A172 (cell line): ENCODE measurements at regions not wholly inside any gene's neighbourhood (a gene's known extent, or its start where the extent isn't known, plus 50 kb on each side); places are given as distances from the start of the nearest gene placed in this dataset.
"Not testable (repeated sequence)": the region's sequence is repeated elsewhere in the genome, so short reads cannot be mapped to it uniquely, and the experiment has no call there.

Experiments used
- DNase-seq: peaks from one replicate; pipeline ENCODE4 v3.0.0-alpha.2; 2015; ENCODE audit warnings: low spot score

DNA sequence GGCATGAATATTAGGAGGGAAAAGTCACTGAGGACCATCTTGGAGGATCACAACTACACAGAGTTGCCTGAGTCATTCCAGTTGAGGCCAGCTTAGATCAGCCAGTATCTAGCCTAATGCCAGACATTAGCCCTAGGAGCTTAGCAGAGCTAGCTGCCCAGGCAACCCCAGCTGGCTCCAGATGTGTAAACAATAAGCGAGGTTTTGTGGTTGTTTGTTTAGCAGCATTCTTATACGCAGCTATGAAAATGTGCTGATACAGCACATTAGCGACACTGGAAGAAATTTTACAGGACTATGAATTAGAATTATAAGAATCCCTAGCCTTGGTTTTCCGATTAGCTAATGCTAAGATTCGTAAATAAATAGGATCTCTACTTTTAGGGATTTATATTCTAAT, 59.3 kb downstream of the BTBD3 start:
- DNase-seq: no peak

DNA sequence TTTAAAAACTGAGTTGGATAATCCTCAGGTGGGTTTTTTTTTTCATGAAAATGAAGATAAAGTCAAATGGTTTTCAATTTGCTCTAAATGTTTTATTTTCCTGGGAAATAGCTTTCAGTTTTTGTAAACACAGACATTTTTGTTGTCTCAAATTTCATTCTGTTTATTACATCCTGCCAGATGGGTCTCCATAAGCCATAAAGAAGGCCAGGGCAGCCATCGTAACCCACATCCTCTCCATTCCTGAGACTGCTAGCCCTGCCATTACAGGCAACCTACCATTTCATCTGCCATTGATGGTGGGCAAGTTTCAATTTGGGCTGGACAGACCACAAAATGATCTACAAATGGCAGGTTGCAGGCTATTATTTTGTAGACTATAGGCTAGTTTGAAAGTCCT, 60.8 kb downstream of the BTBD3 start:
- no peak for DNase-seq

DNA sequence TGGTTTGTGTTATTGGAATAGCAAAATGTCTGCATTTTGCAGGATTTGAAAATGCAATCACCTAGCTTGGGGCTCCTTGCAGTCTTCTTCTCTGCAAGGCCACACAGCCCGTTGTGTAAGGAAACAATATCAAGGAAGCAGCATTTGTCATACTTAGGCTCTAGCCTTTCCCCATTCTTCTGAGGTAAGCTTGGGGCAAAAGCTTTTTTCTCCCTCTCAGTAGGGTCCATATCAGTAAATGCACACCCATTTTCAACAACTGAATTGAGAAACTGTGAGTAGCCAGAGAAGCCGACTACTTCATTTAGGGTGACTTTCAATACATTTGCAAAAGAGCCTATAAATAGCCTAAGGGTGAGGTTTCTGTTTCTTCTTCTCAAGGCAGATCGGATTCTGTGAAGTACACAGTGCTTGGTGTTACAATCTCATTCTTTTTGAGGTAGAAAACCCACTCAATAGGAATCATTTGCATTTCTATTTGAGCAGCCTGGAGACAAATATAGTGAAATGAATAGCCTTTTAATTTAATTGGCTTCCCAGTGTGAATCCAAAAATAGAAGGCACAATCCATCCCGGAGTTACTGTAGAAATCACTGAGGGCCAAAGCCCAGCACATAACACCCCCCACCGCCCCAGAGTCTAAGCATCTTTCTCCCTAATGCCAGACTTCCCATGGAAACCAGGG, 61.8 kb downstream of the BTBD3 start:
- DNase-seq: no peak

DNA sequence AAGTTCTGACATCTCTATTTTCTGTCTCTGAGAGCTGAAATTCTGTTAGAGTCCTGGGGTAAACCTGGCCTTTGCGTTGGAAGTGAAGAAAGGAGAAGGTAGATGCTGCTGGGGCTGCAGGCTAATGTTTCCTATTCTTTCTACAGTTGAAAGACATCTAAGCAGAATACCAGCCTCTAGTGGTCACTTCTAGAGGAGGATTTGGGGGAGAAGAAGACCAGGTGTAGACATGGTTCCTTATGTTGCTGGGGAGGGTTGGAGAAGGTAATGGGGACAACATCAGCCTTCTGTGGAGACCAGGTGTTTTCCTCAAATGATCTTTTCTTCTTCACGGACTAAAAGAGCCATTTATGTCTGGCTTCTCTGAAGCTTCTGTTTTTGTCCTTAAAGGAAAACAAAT, 62.6 kb downstream of the BTBD3 start:
- DNase-seq: no peak

DNA sequence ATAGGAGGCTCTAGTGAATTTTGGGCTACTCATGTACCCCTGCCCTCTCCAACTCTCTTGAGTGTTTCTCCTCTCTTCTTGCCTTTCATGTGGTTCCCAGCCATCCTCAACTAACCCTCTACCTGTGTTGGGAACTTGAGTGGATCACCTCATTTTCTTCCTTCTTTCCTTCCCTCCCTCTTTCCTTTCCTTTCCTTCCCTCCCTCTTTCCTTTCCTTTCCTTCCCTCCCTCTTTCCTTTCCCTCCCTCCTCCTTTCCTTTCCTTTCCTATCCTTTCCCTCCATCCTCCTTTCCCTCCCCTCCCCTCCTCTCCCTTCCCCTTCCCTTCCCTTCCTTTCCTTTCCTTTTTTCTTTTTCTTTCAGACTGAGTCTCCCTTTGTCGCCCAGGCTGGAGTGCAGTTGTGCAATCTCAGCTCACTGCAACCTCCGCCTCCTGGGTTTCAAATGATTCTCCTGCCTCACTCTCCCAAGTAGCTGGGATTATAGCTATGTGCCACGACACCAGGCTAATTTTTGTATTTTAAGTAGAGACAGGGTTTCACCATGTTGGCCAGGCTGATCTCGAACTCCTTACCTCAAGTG, 63.8 kb downstream of the BTBD3 start:
- DNase-seq: no peak

DNA sequence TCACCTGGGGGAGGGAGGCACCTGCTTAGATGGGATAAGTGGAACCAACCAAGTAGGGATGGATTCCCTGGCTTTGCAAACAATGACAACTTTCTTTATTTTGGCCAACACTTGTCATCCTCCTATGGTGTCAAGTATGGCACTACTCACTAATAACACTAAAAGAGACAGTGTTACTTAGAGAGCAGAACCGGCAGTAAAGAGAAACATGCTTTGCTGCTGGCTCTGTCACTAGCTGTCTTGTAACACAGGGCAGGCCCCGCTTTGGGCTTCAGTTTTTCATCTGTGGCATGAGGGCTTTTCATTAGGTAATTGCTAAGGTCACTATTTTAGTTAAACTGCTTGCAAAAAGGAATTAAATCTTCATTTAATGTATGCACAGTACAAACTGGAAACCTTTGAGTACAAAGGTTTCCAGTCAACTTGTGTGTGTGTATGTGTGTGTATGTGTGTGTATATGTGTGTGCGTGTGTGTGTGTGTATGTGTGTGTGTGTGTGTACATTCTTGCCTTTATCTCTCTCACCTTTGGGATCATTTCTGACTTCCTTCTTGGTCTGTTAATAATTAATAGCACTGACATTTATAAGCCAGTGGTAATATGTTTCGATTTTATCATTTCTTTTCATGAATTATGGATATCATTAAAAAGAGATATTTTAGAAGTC, 64.7 kb downstream of the BTBD3 start:
- DNase-seq: no peak

DNA sequence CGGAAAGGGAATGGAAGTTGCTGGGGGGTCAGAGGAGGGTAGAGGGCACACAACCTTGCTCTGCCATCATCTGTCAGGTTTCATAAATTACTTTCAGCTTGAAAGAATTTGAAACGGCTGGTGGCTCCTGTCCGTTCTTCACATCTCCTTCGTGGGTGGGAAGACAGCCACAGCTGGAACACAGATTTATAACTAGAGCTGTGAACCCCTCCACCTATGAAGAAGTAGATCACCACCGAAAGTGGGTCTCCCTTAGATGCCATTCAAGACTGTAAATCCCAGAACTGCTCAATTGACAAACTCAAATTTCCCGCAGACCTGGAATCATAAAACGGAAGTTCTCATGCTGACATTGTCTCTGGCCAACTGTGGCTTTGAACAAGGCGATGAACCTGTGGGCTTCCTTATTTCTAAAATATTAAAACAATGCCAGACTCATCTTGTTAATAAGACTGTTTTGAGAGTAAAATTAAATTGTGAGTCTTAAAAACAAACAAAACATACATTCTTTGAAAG, 65.3 kb downstream of the BTBD3 start:
- no peak for DNase-seq

DNA sequence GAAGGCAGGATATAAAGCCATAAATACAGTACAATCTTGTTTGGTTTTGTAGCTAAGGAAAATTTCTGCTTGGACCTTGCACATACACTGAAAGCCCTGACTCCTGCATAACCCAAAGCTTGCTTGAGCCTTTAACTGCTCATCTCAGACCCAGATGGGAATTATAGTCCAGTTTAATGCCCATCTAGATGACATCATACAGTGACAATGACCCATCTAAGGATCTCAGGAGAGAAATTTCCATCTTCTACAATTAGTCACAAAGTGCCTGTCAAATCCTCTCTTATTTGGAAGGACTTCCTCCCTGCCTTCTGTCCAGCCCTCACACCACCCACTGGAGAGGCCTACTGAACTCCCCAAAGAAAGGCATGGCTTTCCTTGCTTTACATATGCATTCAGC, 69.3 kb downstream of the BTBD3 start:
- DNase-seq: no peak

DNA sequence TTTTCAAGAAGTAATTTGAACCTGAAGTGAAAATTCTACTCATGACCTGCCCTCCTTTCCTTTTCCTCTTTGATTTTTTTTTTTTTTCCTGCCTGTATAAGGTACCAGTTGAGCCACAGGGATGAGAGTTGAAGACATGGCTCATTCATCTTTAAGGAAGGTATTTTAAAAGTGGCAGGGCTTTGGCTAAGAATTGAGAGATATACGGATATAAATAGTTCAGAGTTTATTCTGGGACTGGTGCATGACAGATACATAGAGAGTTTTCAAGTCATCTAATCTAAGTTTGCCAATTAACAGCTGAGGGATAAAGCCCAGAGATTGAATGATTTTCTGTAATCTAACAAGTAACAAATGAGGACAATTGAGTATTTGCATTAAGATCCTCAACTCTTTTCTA, 69.8 kb downstream of the BTBD3 start:
- no peak for DNase-seq

DNA sequence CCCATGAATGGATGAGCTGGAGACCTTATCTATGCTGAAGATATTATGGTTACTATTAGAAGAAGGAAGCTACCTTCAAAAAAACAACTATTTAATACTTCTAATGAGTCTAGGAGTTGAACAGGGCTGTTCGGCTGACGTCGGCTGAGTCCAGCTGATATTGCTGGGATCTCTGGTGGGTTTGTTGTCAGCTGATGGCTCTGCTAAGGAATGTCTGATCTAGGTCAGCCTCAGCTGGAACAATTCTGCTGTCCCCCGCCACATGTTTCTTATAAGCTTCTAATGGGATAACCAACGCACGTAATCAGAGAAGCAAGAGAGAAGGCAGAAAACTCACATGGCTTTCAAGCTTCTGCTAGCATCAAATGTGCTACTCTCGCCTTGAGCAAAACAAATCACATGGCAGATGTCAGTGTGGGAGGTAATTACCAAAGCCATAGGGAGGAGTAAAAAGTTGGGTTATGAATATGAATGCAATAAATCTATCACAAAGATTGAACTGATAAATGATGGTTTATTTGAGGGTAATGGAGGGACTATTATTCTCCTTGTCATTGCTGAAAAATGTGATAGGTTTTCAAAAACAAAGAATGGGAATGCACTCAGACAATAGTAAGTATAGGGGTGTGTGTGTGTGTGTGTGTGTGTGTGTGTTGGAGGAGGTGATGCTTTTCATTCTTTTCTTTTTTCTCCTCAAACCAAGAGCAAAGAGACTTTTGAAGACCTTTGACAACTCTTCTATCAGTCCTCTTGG, 71.5 kb downstream of the BTBD3 start:
- no peak for DNase-seq

DNA sequence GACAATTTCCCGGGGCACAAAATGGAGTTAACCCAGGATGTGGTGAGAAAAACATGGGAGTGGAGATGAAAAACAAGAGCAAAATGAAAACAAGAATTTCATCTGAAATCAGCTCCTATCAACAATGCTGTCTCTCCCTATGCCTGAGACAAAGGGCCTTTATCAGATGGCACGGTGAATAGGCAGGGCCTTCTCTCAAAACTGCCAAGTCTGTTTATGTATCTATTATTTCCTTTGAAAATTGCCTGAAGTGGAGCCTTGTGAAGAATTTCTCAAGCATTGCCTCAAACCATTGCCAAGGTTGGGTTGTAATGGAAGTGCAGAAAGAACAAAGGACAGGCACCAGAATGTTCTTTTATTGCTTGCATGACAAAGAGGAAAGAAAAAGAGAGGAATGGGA, 74.7 kb downstream of the BTBD3 start:
- no peak for DNase-seq

DNA sequence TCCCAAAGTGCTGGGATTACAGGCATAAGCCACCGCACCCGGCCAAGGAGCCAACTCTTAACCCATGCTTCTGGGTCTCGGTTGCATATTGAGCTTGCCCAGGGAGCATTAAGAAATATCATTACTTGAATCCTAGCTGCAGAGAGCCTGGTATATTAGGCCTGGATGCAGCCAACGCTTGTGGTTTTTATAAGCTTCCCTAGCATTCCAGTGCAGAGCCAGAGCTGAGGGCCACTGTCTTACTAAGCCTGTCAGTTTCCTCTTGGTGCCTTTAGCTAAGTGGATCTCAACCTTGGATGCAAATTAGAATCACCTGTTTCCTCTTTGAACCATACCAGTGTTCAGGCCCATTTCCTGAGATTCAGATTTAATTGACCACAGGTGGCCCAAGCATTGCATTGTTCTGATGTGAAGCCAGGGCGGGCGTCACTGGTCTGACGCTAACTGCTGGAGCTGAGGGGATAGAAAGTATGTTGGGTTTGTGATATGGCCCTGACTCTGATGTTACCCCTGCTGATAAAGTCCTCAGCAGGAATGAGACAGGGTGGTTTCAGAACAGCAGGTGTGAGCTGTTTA, 76.3 kb downstream of the BTBD3 start:
- no peak for DNase-seq

DNA sequence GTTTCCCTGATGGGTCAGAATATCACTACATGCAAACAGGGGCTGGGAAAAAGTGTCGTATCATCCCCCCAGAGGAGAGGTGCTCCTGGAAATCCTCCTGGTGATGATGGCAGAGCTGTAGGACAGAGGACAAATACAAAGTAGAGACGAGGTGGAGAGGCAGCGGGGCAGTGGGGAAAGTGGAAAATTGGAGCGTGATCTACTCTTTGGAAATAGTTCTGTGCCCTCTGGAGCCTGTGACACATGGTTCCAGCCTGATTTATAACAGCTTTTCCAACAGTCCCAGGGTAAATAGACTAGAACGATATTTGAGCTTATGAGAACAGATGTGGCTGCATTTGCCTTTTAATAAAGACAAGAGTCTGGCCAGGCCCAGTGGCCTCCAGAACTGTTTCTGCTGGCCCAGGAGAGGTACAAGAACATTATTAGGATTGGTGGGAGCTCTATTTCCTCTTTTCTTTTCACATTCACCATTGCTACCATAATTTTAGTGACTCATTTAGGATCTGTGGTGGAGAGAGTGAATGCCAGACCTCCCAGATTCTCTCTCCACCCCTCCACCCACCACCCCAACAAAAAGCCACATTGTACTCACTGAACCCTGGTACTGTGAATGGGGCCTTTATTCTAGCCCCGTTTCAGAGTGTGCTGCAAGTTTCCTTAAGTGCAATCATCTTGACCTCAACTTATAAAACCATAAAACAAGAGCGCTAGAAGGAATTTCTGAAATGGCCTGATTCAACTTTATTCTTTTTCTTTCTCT, 78.3 kb downstream of the BTBD3 start:
- DNase-seq: no peak

DNA sequence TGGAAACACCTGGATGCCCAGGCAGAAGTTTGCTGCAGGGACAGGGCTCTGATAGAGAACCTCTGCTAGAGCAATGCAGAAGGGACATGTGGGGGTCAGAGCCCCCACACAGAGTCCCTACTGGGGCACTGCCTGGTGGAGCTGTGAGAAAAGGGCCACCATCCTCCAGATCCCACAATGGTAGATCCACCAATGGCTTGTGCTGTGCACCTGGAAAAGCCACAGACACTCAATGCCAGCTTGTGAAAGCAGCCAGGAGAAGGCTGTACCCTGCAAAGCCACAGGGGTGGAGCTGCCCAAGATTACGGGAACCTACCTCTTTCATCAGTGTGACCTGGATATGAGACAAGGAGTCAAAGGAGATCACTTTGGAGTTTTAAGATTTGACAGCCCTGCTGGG, 87.1 kb downstream of the BTBD3 start:
- not testable (repeated sequence) for DNase-seq

DNA sequence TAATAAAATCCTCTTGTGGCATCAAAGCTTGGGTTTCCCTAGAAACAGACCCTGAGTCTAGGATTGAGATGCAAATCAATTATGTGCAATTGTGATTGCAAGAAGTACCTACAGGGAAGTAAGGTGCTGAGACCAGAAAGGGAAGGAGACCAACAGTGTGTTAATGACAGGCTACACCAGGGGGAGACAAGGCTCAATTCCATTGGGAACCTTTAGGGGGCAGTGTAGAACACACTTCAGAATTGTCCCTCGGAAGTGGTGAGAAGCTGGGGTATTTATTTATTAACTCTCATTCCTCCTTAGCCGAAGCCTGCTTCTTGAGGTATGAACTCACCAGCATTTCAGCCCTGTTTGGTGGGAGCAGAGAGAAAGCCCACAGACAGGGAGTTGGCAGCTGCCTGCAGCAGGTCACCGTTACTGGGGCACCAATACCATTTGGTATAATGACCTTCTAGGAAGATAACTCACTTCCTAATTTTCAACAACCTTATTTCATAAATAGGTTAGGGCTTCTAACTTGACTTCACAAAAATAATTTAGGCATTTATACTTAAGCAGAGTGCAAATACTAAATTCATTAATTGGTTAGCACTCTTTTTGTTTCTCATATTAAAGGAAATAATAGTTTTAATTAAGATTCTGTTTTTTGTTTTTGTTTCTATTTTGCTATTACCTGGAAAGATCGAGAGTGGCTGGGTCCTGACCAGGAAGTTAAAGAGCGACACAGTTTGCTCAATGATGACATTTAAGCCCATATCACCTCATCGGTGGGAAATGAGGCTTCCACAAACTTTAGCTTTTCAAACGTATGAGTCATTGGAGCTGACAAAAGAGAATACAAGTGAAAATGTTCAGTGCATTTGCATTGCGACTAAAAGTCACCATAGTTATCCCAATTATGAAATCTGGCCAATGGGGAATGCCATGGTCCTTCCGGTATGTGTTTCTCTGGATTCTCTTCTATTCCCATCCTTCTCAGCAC, 94.8 kb downstream of the BTBD3 start:
- peak; percentile 73 for DNase-seq

DNA sequence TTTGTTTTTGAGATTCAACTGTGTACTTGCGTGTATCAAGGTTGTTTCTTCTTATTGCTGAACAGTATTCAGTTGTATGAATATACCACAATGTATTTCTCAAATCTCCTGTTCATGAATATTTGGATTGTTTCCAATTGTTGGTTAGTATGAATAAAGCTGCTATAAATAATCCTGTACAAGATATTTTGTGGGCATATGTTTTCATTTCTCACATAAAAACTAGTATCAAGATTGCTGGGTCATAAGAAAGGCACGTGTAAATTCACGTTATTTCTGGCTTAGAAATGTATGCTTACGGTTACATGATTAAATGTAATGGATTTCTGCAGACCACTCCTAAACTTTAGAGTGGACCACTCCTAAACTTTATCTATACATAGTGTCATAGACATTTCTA, 96.6 kb downstream of the BTBD3 start:
- no peak for DNase-seq

DNA sequence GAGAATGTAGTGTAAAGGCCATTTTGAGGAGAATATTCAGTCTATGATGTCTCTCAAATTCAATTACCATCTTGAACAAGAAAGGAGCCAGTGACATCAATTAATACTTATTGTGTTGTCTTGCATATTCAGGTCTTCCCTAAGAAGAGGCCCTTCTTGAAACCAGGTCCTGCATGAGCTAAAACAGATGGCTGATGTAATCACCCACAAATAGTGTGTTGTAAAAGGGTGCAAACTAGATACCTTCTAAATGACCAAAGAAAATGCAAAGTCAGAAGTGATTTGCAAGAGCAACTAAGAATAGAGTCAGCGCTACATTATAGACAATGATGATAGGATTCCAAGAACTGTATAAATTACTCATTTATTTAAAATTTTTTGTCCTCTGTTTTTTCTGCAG, 97.0 kb downstream of the BTBD3 start:
- DNase-seq: no peak

DNA sequence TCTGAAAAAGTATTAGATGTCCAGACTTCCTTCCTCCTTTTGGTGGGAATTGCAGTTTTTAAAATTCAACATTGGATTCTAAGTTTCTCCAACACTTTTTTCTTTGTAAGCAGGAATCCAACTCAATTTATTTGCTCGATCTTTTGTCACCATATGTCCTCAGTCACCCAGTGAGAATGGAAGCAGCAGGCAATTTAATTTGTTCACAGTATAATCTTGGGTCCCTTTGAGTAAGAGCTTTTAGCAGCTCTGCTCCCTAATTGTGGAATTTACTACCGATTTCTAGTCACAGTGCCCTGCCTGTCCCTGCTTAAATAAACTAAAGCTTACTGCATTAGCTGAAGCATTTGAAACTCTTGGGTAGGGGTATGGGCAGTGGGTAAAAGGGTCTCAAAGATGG, 98.6 kb downstream of the BTBD3 start:
- no peak for DNase-seq

DNA sequence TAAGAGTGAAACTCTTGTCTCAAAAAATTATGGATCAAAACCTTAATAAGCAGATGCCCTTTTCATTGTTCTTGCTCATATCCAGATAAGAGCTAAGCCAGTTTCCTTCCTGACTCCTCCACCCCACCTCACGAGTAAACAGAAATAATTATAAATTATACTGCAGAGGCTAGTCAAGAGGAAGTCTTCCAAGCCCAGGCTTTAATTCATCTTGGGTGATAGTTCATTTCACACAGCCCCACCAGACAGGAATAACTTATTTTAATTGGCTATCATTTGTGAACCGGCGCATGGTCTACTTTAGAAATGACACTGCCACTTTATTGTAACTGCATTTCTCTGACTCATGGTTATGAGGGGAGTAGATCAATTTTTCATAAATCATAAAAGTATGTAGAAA, 102.0 kb downstream of the BTBD3 start:
- no peak for DNase-seq

DNA sequence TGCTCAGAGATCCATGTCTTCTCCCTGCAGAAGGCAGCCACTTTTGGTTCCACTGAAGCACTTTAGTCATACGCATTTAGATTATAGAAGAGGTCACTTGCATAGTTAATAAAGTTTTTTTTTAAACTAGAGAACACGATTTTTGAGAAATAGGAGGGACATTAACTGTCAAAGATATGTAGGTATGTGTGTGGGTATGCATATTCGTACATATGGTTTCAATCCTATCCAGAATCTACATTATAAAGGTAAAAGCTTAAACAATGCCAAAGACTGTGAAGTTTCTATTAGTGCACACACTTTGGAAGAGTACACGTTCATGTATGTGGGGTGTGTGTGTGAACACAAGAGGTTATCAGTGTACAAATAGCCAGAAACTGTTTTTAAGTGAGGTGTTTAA, 103.2 kb downstream of the BTBD3 start:
- no peak for DNase-seq
